HCT116 (cell line): ENCODE measurements at regions not wholly inside any gene's neighbourhood (a gene's known extent, or its start where the extent isn't known, plus 50 kb on each side); places are given as distances from the start of the nearest gene placed in this dataset.

Experiments
- ATAC-seq: fragments of 200-7000 bp; cut with Tn5 transposase; 2 replicates; pipeline ENCODE4 v1.9.1; 2020; ENCODE audit warnings: mild to moderate bottlenecking, moderate library complexity
- BruUV-seq: library from RNA; stranded (reverse); fragments of 400-500 nt; replicated peaks from 2 replicates; lab custom pipeline; 2021; lab: Mats Ljungman, UMichigan
- CTCF ChIA-PET: fragments of 300-600 bp; sonication (Branson Sonifier 250); formaldehyde crosslinking; loops from one replicate; lab custom pipeline; 2021; ENCODE audit warnings: antibody characterized with exemption; lab: Charles Lee
- POLR2A ChIA-PET: fragments of 300-600, 350-600 bp; sonication (Branson Sonifier 250); formaldehyde crosslinking; loops from one replicate; lab custom pipeline; 2021; ENCODE audit warnings: antibody characterized with exemption; lab: Charles Lee
- RAD21 ChIA-PET, 2 experiments: fragments of 300-600 bp; sonication (Branson Sonifier 250); formaldehyde crosslinking; loops; one replicate each; lab custom pipeline; 2023; ENCODE audit warnings: low total read pairs in 2 of 2; ENCODE audit not compliant: uncharacterized antibody in 2 of 2, unreplicated experiment in 2 of 2, low non-redundant PET in 1 of 2; lab: Charles Lee
- DNase-seq: peaks from one replicate; pipeline ENCODE4 v3.0.0-alpha.2; 2010; ENCODE audit warnings: low read depth, low spot score
- H2AFZ ChIP-seq: fragments of 200-600 bp; shearing (Covaris generic), sonication (generic); 2 replicates; pipeline ENCODE4 v1.6.1; 2017; ENCODE audit warnings: low read depth, mixed run types, mixed read lengths, antibody characterized with exemption, low read length; ENCODE audit not compliant: poor library complexity, severe bottlenecking
- H3K27ac ChIP-seq: 2 replicates; pipeline ENCODE4 v1.5.1; 2012; ENCODE audit warnings: low read depth, low read length
- H3K27me3 ChIP-seq: fragments of 200-600 bp; sonication (generic); 2 replicates; pipeline ENCODE4 v1.6.1; 2016; ENCODE audit warnings: mixed run types, low read length, mixed read lengths; ENCODE audit not compliant: insufficient read depth
- H3K36me3 ChIP-seq, 2 experiments: fragments of 200-500 bp in 1 of 2; fragments of 200-600 bp in 1 of 2; sonication (Bioruptor generic) in 1 of 2; sonication (generic) in 1 of 2; 2 replicates each; pipeline versions ENCODE4 v1.5.1 to v1.6.1; 2014 to 2016; ENCODE audit warnings: low read length in 2 of 2, inconsistent platforms in 1 of 2, mixed read lengths in 1 of 2, mixed run types in 1 of 2; ENCODE audit not compliant: insufficient read depth in 2 of 2, control insufficient read depth in 1 of 2
- H3K4me1 ChIP-seq, 2 experiments: fragments of 200-600 bp in 1 of 2; sonication (generic) in 1 of 2; 2 replicates each; pipeline versions ENCODE4 v1.5.1 to v1.6.1; 2012 to 2017; ENCODE audit warnings: low read length in 2 of 2, inconsistent platforms in 1 of 2, mild to moderate bottlenecking in 1 of 2, mixed read lengths in 1 of 2, mixed run types in 1 of 2, moderate library complexity in 1 of 2; ENCODE audit not compliant: insufficient read depth in 2 of 2, control insufficient read depth in 1 of 2
- H3K4me2 ChIP-seq: fragments of 200-600 bp; sonication (generic); 2 replicates; pipeline ENCODE4 v1.6.1; 2017; ENCODE audit warnings: mixed run types, low read length, mixed read lengths
- H3K4me3 ChIP-seq, 2 experiments: fragments of 200-600 bp in 1 of 2; sonication (generic) in 1 of 2; replicated peaks in 1 of 2; 2 replicates each; pipeline ENCODE4 v1.5.1; 2011 to 2016; ENCODE audit warnings: low read length in 2 of 2, control low read depth in 1 of 2, low read depth in 1 of 2, mild to moderate bottlenecking in 1 of 2, mixed read lengths in 1 of 2, mixed run types in 1 of 2
- H3K79me2 ChIP-seq: fragments of 200-600 bp; sonication (generic); 2 replicates; pipeline ENCODE4 v1.6.1; 2017; ENCODE audit warnings: mild to moderate bottlenecking, mixed run types, low read length, moderate library complexity, mixed read lengths; ENCODE audit not compliant: insufficient read depth
- H3K9ac ChIP-seq: fragments of 200-600 bp; sonication (generic); 2 replicates; pipeline ENCODE4 v1.6.1; 2016; ENCODE audit warnings: low read length, mixed read lengths
- H3K9me2 ChIP-seq: fragments of 200-600 bp; sonication (generic), shearing (Covaris generic); 2 replicates; pipeline ENCODE4 v1.6.1; 2017; ENCODE audit warnings: mixed run types, mild to moderate bottlenecking, moderate library complexity; ENCODE audit not compliant: insufficient read depth
- H3K9me3 ChIP-seq, 2 experiments: fragments of 200-500 bp in 1 of 2; fragments of 200-600 bp in 1 of 2; sonication (Bioruptor generic) in 1 of 2; sonication (generic) in 1 of 2; 2 replicates each; pipeline ENCODE4 v1.6.1; 2014 to 2017; ENCODE audit warnings: low read length in 2 of 2, mixed read lengths in 2 of 2, inconsistent platforms in 1 of 2, low read depth in 1 of 2, mild to moderate bottlenecking in 1 of 2, mixed run types in 1 of 2, moderate library complexity in 1 of 2; ENCODE audit not compliant: control insufficient read depth in 1 of 2, insufficient read depth in 1 of 2
- H4K20me1 ChIP-seq: fragments of 200-600 bp; sonication (generic), shearing (Covaris generic); 2 replicates; pipeline ENCODE4 v1.6.1; 2017; ENCODE audit warnings: mixed run types, mild to moderate bottlenecking, moderate library complexity; ENCODE audit not compliant: insufficient read depth
- ATF3 ChIP-seq: IDR thresholded peaks from 2 replicates; pipeline ENCODE4 v1.6.1; 2012
- CEBPB ChIP-seq: IDR thresholded peaks from 2 replicates; pipeline ENCODE4 v1.6.1; 2012; ENCODE audit warnings: low read depth
- CTCF ChIP-seq, 3 experiments: fragments of 200-600 bp in 1 of 3; sonication (generic) in 1 of 3; IDR thresholded peaks in 2 of 3; conservative IDR thresholded peaks in 1 of 3; 2 replicates each; pipeline ENCODE4 v1.5.1; 2012 to 2017; ENCODE audit warnings: low read depth in 2 of 3, low read length in 2 of 3, antibody characterized with exemption in 1 of 3, borderline replicate concordance in 1 of 3, control low read depth in 1 of 3, mild to moderate bottlenecking in 1 of 3, mixed read lengths in 1 of 3, mixed run types in 1 of 3, moderate library complexity in 1 of 3; ENCODE audit not compliant: insufficient read depth in 1 of 3
- EGR1 ChIP-seq: IDR thresholded peaks from 2 replicates; pipeline ENCODE4 v1.6.1; 2012; ENCODE audit warnings: low read depth
- EZH2phosphoT487 ChIP-seq: fragments of 200-600 bp; IDR thresholded peaks from 2 replicates; pipeline ENCODE4 v1.6.1; 2018; ENCODE audit warnings: antibody characterized with exemption, borderline replicate concordance
- FOSL1 ChIP-seq: IDR thresholded peaks from 2 replicates; pipeline ENCODE4 v1.6.1; 2012; ENCODE audit warnings: low read depth
- JUND ChIP-seq: IDR thresholded peaks from 2 replicates; pipeline ENCODE4 v1.6.1; 2012
- POLR2A ChIP-seq: IDR thresholded peaks from 2 replicates; pipeline ENCODE4 v1.7.0; 2011; ENCODE audit warnings: borderline replicate concordance; ENCODE audit not compliant: insufficient read depth, insufficient read length; ENCODE audit errors: extremely low read depth
- RAD21 ChIP-seq: IDR thresholded peaks from 2 replicates; pipeline ENCODE4 v1.6.1; 2012; ENCODE audit warnings: low read depth, mild to moderate bottlenecking
- SIN3A ChIP-seq: IDR thresholded peaks from 2 replicates; pipeline ENCODE4 v1.6.1; 2012; ENCODE audit warnings: low read depth
- SP1 ChIP-seq: IDR thresholded peaks from 2 replicates; pipeline ENCODE4 v1.6.1; 2012; ENCODE audit warnings: low read depth
- SRF ChIP-seq: IDR thresholded peaks from 2 replicates; pipeline ENCODE4 v1.6.1; 2012; ENCODE audit warnings: low read depth
- TCF7L2 ChIP-seq: IDR thresholded peaks from 2 replicates; pipeline ENCODE4 v1.7.0; 2011; ENCODE audit warnings: borderline replicate concordance, inconsistent platforms; ENCODE audit not compliant: insufficient read depth, insufficient read length; ENCODE audit errors: extremely low read depth
- ZBTB33 ChIP-seq: IDR thresholded peaks from 2 replicates; pipeline ENCODE4 v1.6.1; 2011; ENCODE audit warnings: mild to moderate bottlenecking, low read length, moderate library complexity; ENCODE audit not compliant: insufficient replicate concordance; ENCODE audit errors: extremely low read depth
- ZFX ChIP-seq: fragments of 450-650 bp; IDR thresholded peaks from 2 replicates; pipeline ENCODE4 v1.6.1; 2017
- ZNF274 ChIP-seq: fragments of 200-500 bp; sonication (Bioruptor generic); IDR thresholded peaks from 2 replicates; pipeline ENCODE4 v1.6.1; 2014; ENCODE audit warnings: mild to moderate bottlenecking, low read depth, low read length, inconsistent platforms
- intact Hi-C: fragments of 100-400 bp; cut with micrococcal nuclease; formaldehyde crosslinking; loops from 2 replicates; pipeline ENCODE4 v1.10.0; 2022

GRCh38 chr6:146890644-146891434 is 292.1 kb downstream of the ADGB start:
- H2AFZ ChIP-seq, result no peak overlapping the region

More at GRCh38 chr6:146890644-146891434, 292.1 kb downstream of the ADGB start:
- POLR2A ChIA-PET, result interaction anchor here (0.9 kb wide), 1 partner anchor 15 kb away, joined by 3 read pairs; no protein-coding TSS in a partner anchor
- Histone ChIP-seq H3K27ac (no peak overlapping the region), H3K4me3 (no peak overlapping the region)
- intact Hi-C loops, result no loop called here
- no peak for TF ChIP-seq ZFX
- no peak for TF ChIP-seq SRF
- TF ChIP-seq CEBPB, result no peak
- TF ChIP-seq EZH2phosphoT487, result no peak
- no peak for TF ChIP-seq ATF3
- TF ChIP-seq CTCF (IDR thresholded peaks at IDR 0.05 in 2 of 3, conservative IDR thresholded peaks at IDR 0.05 in 1 of 3; ENCODE audit: borderline replicate concordance in 1 of 3, insufficient read depth in 1 of 3, low read depth in 2 of 3, low read length in 2 of 3), result peak in 2 of 3 experiments; percentile 20 to 27; a peak in 2 of 6 replicates
- peak; percentile 25; the same call in 1 of the 2 replicates for TF ChIP-seq RAD21
- no peak for TF ChIP-seq POLR2A
- TF ChIP-seq EGR1, result no peak
- no peak for TF ChIP-seq ZBTB33
- TF ChIP-seq FOSL1, result no peak
- no peak for TF ChIP-seq SP1
- TF ChIP-seq TCF7L2, result no peak
- no peak for TF ChIP-seq SIN3A
- no peak for TF ChIP-seq JUND
- TF ChIP-seq ZNF274, result no peak
- TF ChIP-seq, all 23 proteins: peak for 2
- CTCF ChIA-PET, result interaction anchor here (1.3 to 1.4 kb wide), 2 partner anchors 11 to 491 kb away, joined by 4 to 5 read pairs; no protein-coding TSS in a partner anchor
- no peak overlapping the region for H3K4me2 ChIP-seq
- DNase-seq, result no peak
- H3K79me2 ChIP-seq, result no peaks in the 10 kb centered on the region
- RAD21 ChIA-PET, result no interaction called here
- H3K9me2 ChIP-seq, result 0 out of 2 replicates have a peak, but pooled peaks cover 4% of the 10 kb centered on the region
- no peaks in the 10 kb centered on the region for H3K27me3 ChIP-seq
- no peaks in the 10 kb centered on the region for H3K9me3 ChIP-seq
- H3K4me1 ChIP-seq, result no peaks in the 10 kb centered on the region
- no peak overlapping the region for H3K9ac ChIP-seq
- H3K36me3 ChIP-seq, result no peaks in the 10 kb centered on the region
- BruUV-seq, result no TSS peak
- peak; percentile 59; the same call in 1 of the 2 replicates for ATAC-seq
- no peaks in the 10 kb centered on the region for H4K20me1 ChIP-seq
